HepG2 (cell line): ENCODE measurements at regions not wholly inside any gene's neighbourhood (a gene's known extent, or its start where the extent isn't known, plus 50 kb on each side); places are given as distances from the start of the nearest gene placed in this dataset.

Experiments
- ATAC-seq: fragments of 200-7000 bp; cut with Tn5 transposase; 3 replicates; pipeline ENCODE4 v1.9.1; 2020; ENCODE audit warnings: mild to moderate bottlenecking, moderate library complexity
- BruUV-seq: library from RNA; stranded (reverse); fragments of 400-500 nt; replicated peaks from 2 replicates; lab custom pipeline; 2021; lab: Mats Ljungman, UMichigan
- CTCF ChIA-PET: fragments of 300-600 bp; formaldehyde crosslinking; extraction: SDS; loops from one replicate; lab custom pipeline; 2021; ENCODE audit warnings: low total read pairs, inconsistent platforms, low intra/inter-chr PET ratio; lab: Yijun Ruan, JAX
- POLR2A ChIA-PET: fragments of 350-600 bp; sonication (Branson Sonifier 250); formaldehyde crosslinking; loops from one replicate; lab custom pipeline; 2020; ENCODE audit warnings: antibody characterized with exemption, inconsistent platforms; lab: Yijun Ruan, JAX
- DNase-seq: peaks from one replicate; pipeline ENCODE4 v3.0.0-alpha.2; 2015; ENCODE audit warnings: low spot score
- FAIRE-seq: peaks from 3 replicates; lab custom pipeline; 2011; peaks lifted over from hg19 to GRCh38; lab: Jason Lieb, UNC
- H2AFZ ChIP-seq: one replicate; pipeline ENCODE4 v1.6.1; 2011; ENCODE audit warnings: low read length, inconsistent platforms
- H3K27ac ChIP-seq: fragments of 300-600 bp; 3 replicates; pipeline ENCODE4 v1.8.0; 2011; ENCODE audit warnings: mixed run types, mild to moderate bottlenecking, mixed read lengths, low read length, inconsistent platforms; ENCODE audit not compliant: insufficient read depth; ENCODE audit errors: extremely low read length
- H3K27me3 ChIP-seq, 2 experiments: fragments of 200-600 bp in 1 of 2; 2 replicates in 1 of 2; 3 replicates in 1 of 2; pipeline versions ENCODE4 v1.6.0 to v1.8.0; 2011; ENCODE audit warnings: low read length in 2 of 2, mild to moderate bottlenecking in 2 of 2, moderate library complexity in 2 of 2, inconsistent platforms in 1 of 2; ENCODE audit not compliant: insufficient read depth in 2 of 2, control insufficient read depth in 1 of 2
- H3K36me3 ChIP-seq, 2 experiments: fragments of 200-600 bp in 1 of 2; replicated peaks in 1 of 2; 2 replicates in 1 of 2; 3 replicates in 1 of 2; pipeline versions ENCODE4 v1.5.1 to v1.8.0; 2011; ENCODE audit warnings: low read length in 2 of 2, inconsistent platforms in 1 of 2; ENCODE audit not compliant: insufficient read depth in 2 of 2, control insufficient read depth in 1 of 2
- H3K4me1 ChIP-seq: 2 replicates; pipeline ENCODE4 v1.5.1; 2012; ENCODE audit warnings: low read length, inconsistent platforms; ENCODE audit not compliant: insufficient read depth
- H3K4me2 ChIP-seq: 2 replicates; pipeline ENCODE4 v1.6.0; 2011; ENCODE audit warnings: low read depth, low read length, inconsistent platforms
- H3K4me3 ChIP-seq, 3 experiments: fragments of 200-600 bp in 1 of 3; sonication (generic), shearing (Covaris generic) in 1 of 3; replicated peaks in 1 of 3; 2 replicates each; pipeline ENCODE4 v1.5.1; 2011 to 2016; ENCODE audit warnings: low read length in 3 of 3, inconsistent platforms in 2 of 3, low read depth in 2 of 3, mild to moderate bottlenecking in 2 of 3, control low read depth in 1 of 3, mixed read lengths in 1 of 3; ENCODE audit not compliant: insufficient read depth in 1 of 3
- H3K79me2 ChIP-seq: one replicate; pipeline ENCODE4 v1.6.1; 2011; ENCODE audit warnings: low read length, inconsistent platforms; ENCODE audit not compliant: insufficient read depth
- H3K9ac ChIP-seq: 2 replicates; pipeline ENCODE4 v1.6.0; 2011; ENCODE audit warnings: mild to moderate bottlenecking, low read depth, low read length, inconsistent platforms; ENCODE audit not compliant: insufficient read depth
- H3K9me3 ChIP-seq: 2 replicates; pipeline ENCODE4 v1.5.1; 2012; ENCODE audit warnings: mild to moderate bottlenecking, low read length
- H4K20me1 ChIP-seq: 2 replicates; pipeline ENCODE4 v1.6.0; 2011; ENCODE audit warnings: inconsistent platforms, mild to moderate bottlenecking, low read length, moderate library complexity; ENCODE audit not compliant: insufficient read depth
- AGO1 ChIP-seq: fragments of 200-400 bp; formaldehyde crosslinking; IDR thresholded peaks from 2 replicates; pipeline ENCODE4 v1.6.1; 2017; ENCODE audit warnings: mild to moderate bottlenecking, low read depth, low read length, moderate library complexity; ENCODE audit not compliant: poor library complexity, severe bottlenecking
- LRRFIP1 ChIP-seq: sonication (generic); formaldehyde crosslinking; conservative IDR thresholded peaks from 2 replicates; pipeline ENCODE4 v1.4.0; 2020; ENCODE audit warnings: missing genetic modification reagents
- MTF2 ChIP-seq: sonication (generic); formaldehyde crosslinking; IDR thresholded peaks from 2 replicates; pipeline ENCODE4 v1.5.0; 2020; ENCODE audit warnings: missing genetic modification reagents, borderline replicate concordance
- MXI1 ChIP-seq: IDR thresholded peaks from 3 replicates; pipeline ENCODE4 v1.6.1; 2012; ENCODE audit warnings: low read depth, low read length, inconsistent platforms, borderline replicate concordance
- RBFOX2 ChIP-seq: fragments of 200-400 bp; formaldehyde crosslinking; IDR thresholded peaks from 2 replicates; pipeline ENCODE4 v1.6.1; 2017; ENCODE audit warnings: low read depth, mild to moderate bottlenecking, low read length
- RCOR2 ChIP-seq: IDR thresholded peaks from 2 replicates; pipeline ENCODE4 v1.6.1; 2016; ENCODE audit warnings: missing biosample characterization, missing genetic modification reagents
- ZNF496 ChIP-seq: sonication (generic); formaldehyde crosslinking; IDR thresholded peaks from 2 replicates; pipeline ENCODE4 v1.8.1; 2023; ENCODE audit warnings: mild to moderate bottlenecking, moderate library complexity, missing genetic modification reagents; ENCODE audit not compliant: insufficient replicate concordance
- ZNF616 ChIP-seq: sonication (generic); formaldehyde crosslinking; IDR thresholded peaks from 2 replicates; pipeline ENCODE4 v1.5.0; 2020; ENCODE audit warnings: low read depth, mild to moderate bottlenecking, missing genetic modification reagents
- ZNF766 ChIP-seq: sonication (generic); formaldehyde crosslinking; IDR thresholded peaks from 2 replicates; pipeline ENCODE4 v1.5.0; 2020; ENCODE audit warnings: missing genetic modification reagents, borderline replicate concordance
- WGBS: methylation state at CpG from one replicate; pipeline ENCODE4 v1.1.6; 2017; ENCODE audit warnings: low lambda C conversion rate; 5-methylcytosine and 5-hydroxymethylcytosine counted together
- in situ Hi-C: cut with HindIII; loops from 2 replicates; pipeline ENCODE4 v1.10.0; 2017; ENCODE audit warnings: low pct_unique_long_range_greater_than_20kb; ENCODE audit not compliant: extremely low pct_ligation_motif_present
- intact Hi-C: fragments of 100-400 bp; cut with micrococcal nuclease; formaldehyde crosslinking; loops from one replicate; pipeline ENCODE4 v1.10.0; 2022; ENCODE audit not compliant: unreplicated experiment
- TF ChIP-seq, protein P1 (sequence below): sonication (generic); formaldehyde crosslinking; conservative IDR thresholded peaks from 2 replicates; pipeline ENCODE4 v1.4.0; 2020; ENCODE audit warnings: missing genetic modification reagents

GRCh38 chr5:98214240-98215051 is 559.0 kb upstream of the RGMB start:
- FAIRE-seq (no peak), DNase-seq (no peak), ATAC-seq (no peak)
- no peak overlapping the region for H2AFZ ChIP-seq
- POLR2A ChIA-PET, result no interaction called here
- no peaks in the 10 kb centered on the region for H3K36me3 ChIP-seq
- H3K9me3 ChIP-seq, result no peaks in the 10 kb centered on the region
- TF ChIP-seq ZNF496 (CRISPR knock-in tag) (no peak), LRRFIP1 (CRISPR knock-in tag) (no peak), RBFOX2 (no peak), MTF2 (CRISPR knock-in tag) (no peak), ZNF616 (CRISPR knock-in tag) (no peak), RCOR2 (CRISPR knock-in tag) (no peak), MXI1 (no peak), ZNF766 (CRISPR knock-in tag) (no peak), AGO1 (no peak)
- TF ChIP-seq, protein P1, sequence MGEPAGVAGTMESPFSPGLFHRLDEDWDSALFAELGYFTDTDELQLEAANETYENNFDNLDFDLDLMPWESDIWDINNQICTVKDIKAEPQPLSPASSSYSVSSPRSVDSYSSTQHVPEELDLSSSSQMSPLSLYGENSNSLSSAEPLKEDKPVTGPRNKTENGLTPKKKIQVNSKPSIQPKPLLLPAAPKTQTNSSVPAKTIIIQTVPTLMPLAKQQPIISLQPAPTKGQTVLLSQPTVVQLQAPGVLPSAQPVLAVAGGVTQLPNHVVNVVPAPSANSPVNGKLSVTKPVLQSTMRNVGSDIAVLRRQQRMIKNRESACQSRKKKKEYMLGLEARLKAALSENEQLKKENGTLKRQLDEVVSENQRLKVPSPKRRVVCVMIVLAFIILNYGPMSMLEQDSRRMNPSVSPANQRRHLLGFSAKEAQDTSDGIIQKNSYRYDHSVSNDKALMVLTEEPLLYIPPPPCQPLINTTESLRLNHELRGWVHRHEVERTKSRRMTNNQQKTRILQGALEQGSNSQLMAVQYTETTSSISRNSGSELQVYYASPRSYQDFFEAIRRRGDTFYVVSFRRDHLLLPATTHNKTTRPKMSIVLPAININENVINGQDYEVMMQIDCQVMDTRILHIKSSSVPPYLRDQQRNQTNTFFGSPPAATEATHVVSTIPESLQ (CRISPR knock-in tag), result no peak
- H3K79me2 ChIP-seq, result no peaks in the 10 kb centered on the region
- H3K27me3 ChIP-seq, result no peaks in the 10 kb centered on the region; a peak in 1 of 5 replicates
- WGBS, result 6% methylated on average over 7 of the region's 7 CpGs
- BruUV-seq, result no TSS peak
- CTCF ChIA-PET, result no interaction called here
- no peak overlapping the region for H3K27ac ChIP-seq
- no peak overlapping the region for H3K9ac ChIP-seq
- in situ Hi-C loops (no loop called here), intact Hi-C loops (no loop called here)
- no peaks in the 10 kb centered on the region for H4K20me1 ChIP-seq
- H3K4me1 ChIP-seq, result no peaks in the 10 kb centered on the region
- no peak overlapping the region for H3K4me3 ChIP-seq
- H3K4me2 ChIP-seq, result no peak overlapping the region
